Suprapubic skin (tissue), 4 donors: ENCODE measurements at regions not wholly inside any gene's neighbourhood (a gene's known extent, or its start where the extent isn't known, plus 50 kb on each side); places are given as distances from the start of the nearest gene placed in this dataset.

Experiments
- DNase-seq, 2 donors: peaks; one replicate each; pipeline ENCODE4 v3.0.0-alpha.2; 2019; ENCODE audit warnings: low spot score in 2 of 2
- H3K27ac ChIP-seq: fragments of 200-600 bp; sonication (generic); one replicate; pipeline ENCODE4 v1.5.1; 2019
- H3K27me3 ChIP-seq: fragments of 200-600 bp; sonication (generic); one replicate; pipeline ENCODE4 v1.5.1; 2019
- H3K36me3 ChIP-seq: fragments of 200-600 bp; sonication (generic); one replicate; pipeline ENCODE4 v1.5.1; 2019
- H3K4me1 ChIP-seq: fragments of 200-600 bp; sonication (generic); one replicate; pipeline ENCODE4 v1.5.1; 2019
- H3K4me3 ChIP-seq: fragments of 200-600 bp; sonication (generic); one replicate; pipeline ENCODE4 v1.5.1; 2019; ENCODE audit warnings: mild to moderate bottlenecking
- H3K9me3 ChIP-seq: fragments of 200-600 bp; sonication (generic); one replicate; pipeline ENCODE4 v1.5.1; 2019
- EP300 ChIP-seq: sonication (generic); formaldehyde crosslinking; IDR thresholded peaks from one replicate; pipeline ENCODE4 v1.6.1; 2017; ENCODE audit warnings: antibody characterized with exemption
- POLR2A ChIP-seq, 2 donors: fragments of 450-650 bp; IDR thresholded peaks; one replicate each; pipeline ENCODE4 v1.6.1; 2017; ENCODE audit warnings: antibody characterized with exemption in 2 of 2, mild to moderate bottlenecking in 2 of 2, moderate library complexity in 2 of 2
- POLR2AphosphoS5 ChIP-seq, 3 donors: sonication (generic); formaldehyde crosslinking; IDR thresholded peaks; one replicate each; pipeline ENCODE4 v1.6.1; 2017; ENCODE audit warnings: antibody characterized with exemption in 3 of 3
- WGBS: methylation state at CpG from one replicate; pipeline ENCODE4 v1.1.5; 2018; 5-methylcytosine and 5-hydroxymethylcytosine counted together
- TF ChIP-seq, protein P1 (sequence below), 2 donors: fragments of 200-600 bp in 1 of 2; fragments of 450-650 bp in 1 of 2; sonication (generic) in 1 of 2; IDR thresholded peaks; one replicate each; pipeline ENCODE4 v1.5.1; 2016 to 2019; ENCODE audit warnings: antibody characterized with exemption in 2 of 2, mild to moderate bottlenecking in 1 of 2, moderate library complexity in 1 of 2

DNA sequence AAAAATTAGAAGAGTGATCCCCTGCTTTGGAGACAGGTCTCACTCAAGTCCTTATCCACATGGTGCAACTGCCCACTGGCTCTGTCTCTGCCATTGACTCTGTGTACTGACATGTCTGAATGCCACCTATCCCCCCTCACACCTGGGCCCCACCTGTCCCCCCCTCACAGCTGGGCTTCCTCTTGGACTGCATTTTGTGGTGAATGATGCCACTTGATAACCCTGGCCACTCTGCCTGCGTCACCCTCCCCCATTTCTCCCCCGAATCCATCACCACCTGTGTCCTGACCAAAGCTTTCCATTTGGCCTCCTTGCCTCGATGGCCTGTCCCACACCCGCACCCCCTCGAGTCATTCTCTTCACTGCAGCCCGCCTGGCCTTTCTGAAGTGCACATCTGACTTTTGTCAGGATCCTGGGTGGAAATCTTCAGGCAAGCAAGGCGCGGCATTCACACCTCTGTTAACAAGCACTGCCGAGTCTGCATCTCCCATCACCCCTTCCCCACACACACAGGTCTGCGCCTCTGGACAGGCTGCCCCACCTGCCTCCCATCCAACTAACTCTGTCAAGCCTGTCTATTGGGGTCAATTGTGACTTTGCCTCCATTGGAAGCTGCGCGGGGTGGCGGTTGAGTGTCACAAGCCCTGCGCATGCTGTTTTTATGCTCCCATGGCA, 175.3 kb upstream of the KLF14 start:
- WGBS = 91% methylated on average over 14 of the region's 14 CpGs
- no peak for DNase-seq
- no peaks in the 10 kb centered on the region for H3K9me3 ChIP-seq
- H3K36me3 ChIP-seq = no peaks in the 10 kb centered on the region
- no peak overlapping the region for H3K27ac ChIP-seq
- H3K4me3 ChIP-seq = no peak overlapping the region
- no peaks in the 10 kb centered on the region for H3K27me3 ChIP-seq
- TF ChIP-seq POLR2AphosphoS5 (IDR thresholded peaks at IDR 0.05) (no peak), POLR2A (IDR thresholded peaks at IDR 0.05) (no peak), EP300 (no peak)
- TF ChIP-seq, protein P1, sequence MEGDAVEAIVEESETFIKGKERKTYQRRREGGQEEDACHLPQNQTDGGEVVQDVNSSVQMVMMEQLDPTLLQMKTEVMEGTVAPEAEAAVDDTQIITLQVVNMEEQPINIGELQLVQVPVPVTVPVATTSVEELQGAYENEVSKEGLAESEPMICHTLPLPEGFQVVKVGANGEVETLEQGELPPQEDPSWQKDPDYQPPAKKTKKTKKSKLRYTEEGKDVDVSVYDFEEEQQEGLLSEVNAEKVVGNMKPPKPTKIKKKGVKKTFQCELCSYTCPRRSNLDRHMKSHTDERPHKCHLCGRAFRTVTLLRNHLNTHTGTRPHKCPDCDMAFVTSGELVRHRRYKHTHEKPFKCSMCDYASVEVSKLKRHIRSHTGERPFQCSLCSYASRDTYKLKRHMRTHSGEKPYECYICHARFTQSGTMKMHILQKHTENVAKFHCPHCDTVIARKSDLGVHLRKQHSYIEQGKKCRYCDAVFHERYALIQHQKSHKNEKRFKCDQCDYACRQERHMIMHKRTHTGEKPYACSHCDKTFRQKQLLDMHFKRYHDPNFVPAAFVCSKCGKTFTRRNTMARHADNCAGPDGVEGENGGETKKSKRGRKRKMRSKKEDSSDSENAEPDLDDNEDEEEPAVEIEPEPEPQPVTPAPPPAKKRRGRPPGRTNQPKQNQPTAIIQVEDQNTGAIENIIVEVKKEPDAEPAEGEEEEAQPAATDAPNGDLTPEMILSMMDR (IDR thresholded peaks at IDR 0.05) = no peak
- H3K4me1 ChIP-seq = peaks cover 65% of the 10 kb centered on the region

DNA sequence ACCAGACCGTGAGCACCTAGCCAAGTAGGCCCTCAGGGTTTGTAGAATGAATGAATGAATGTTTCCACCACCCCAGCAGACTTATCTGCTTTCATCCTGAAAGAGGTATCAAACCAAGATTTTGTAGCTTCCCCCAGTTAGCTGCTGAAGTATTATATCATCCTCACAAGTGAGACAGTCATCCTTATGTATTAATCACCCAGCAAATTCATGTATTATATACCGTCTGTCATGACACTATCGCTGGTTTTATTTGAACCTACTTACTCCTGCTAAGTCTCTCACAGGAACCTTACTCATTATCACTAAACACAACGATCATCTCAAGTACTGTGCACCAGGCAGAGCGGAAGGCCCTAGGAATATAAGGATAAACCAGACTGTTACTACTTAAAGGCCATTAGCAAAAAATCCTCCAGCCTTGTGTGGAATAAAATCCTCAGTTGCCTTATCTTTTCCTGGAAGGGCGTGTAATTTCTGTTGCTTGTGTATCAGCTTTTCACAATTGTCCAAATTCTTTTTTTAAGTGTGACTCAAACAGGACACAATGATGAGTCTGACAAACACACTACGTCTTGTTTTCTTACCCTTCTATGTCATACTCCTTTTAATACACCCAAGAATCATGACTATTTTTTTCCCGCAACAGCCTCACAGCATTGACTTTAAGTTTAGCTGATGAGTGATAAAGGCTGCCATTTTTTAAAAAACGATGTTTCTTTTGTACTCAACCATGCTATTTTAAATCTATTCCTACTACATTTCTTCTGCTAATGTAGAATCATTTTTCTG, 176.1 kb upstream of the KLF14 start:
- no peak overlapping the region for H3K27ac ChIP-seq
- H3K27me3 ChIP-seq = no peaks in the 10 kb centered on the region
- no peak for DNase-seq
- H3K9me3 ChIP-seq = no peaks in the 10 kb centered on the region
- H3K4me3 ChIP-seq = no peak overlapping the region
- H3K4me1 ChIP-seq = peaks cover 65% of the 10 kb centered on the region
- no peak for TF ChIP-seq POLR2AphosphoS5 (IDR thresholded peaks at IDR 0.05)
- no peak for TF ChIP-seq POLR2A (IDR thresholded peaks at IDR 0.05)
- no peak for TF ChIP-seq EP300
- TF ChIP-seq, protein P1 (IDR thresholded peaks at IDR 0.05) = no peak
- 84% methylated on average over 9 of the region's 9 CpGs for WGBS
- H3K36me3 ChIP-seq = no peaks in the 10 kb centered on the region

DNA sequence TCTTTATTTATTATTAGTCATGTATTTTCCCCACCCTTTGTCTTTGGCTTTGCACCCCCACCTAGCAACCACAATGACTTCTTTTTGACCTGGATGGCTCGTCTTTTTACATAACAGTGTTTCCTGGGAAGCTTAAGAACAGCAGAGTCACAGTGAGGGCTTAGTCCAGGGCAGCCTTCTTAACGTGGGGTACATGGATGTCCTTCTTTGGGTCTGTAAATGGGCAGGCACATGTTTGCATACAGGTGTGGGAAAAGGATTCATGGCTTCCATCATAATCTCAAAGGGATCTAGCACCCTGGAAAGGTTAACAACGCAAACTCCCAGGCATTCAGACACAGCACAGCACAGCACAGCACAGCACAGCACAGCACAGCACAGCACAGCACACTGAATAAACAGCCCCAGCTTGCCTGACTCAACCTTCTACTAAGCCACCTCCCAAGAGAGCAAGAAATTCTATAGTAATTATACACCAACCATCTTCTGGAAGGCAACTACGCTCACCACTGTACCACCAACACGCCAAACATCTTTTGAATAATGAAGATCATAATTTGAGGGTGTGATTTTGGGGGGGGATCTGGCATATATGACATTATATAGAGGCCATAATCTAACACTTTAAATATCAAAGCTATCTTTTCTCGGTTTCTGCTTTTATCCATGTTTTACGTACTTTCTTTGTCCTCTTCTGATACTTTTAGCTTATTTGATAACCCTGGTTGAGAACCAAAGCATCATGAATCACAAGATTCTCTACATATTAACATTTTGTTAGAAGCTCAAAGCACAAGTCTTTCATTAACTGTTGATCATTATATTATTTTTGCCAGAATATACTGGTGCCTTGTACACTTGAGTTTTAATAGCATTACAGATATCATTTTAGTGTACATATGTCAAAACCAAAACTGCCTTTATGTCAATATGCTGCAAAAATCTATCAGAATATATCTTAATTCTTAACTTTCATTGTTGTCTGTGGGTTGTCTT, 177.2 kb upstream of the KLF14 start:
- Histone ChIP-seq H3K27me3 (no peaks in the 10 kb centered on the region), H3K4me1 (peaks cover 68% of the 10 kb centered on the region), H3K36me3 (no peaks in the 10 kb centered on the region), H3K27ac (peak overlapping the region; percentile 91), H3K9me3 (no peaks in the 10 kb centered on the region), H3K4me3 (peak overlapping the region; percentile 54)
- no peak for DNase-seq
- TF ChIP-seq, protein P1 (IDR thresholded peaks at IDR 0.05) = no peak
- no peak for TF ChIP-seq POLR2AphosphoS5 (IDR thresholded peaks at IDR 0.05)
- no peak for TF ChIP-seq POLR2A (IDR thresholded peaks at IDR 0.05)
- TF ChIP-seq EP300 = no peak
- whole genome bisulfite sequencing = 65% methylated on average over 7 of the region's 7 CpGs

DNA sequence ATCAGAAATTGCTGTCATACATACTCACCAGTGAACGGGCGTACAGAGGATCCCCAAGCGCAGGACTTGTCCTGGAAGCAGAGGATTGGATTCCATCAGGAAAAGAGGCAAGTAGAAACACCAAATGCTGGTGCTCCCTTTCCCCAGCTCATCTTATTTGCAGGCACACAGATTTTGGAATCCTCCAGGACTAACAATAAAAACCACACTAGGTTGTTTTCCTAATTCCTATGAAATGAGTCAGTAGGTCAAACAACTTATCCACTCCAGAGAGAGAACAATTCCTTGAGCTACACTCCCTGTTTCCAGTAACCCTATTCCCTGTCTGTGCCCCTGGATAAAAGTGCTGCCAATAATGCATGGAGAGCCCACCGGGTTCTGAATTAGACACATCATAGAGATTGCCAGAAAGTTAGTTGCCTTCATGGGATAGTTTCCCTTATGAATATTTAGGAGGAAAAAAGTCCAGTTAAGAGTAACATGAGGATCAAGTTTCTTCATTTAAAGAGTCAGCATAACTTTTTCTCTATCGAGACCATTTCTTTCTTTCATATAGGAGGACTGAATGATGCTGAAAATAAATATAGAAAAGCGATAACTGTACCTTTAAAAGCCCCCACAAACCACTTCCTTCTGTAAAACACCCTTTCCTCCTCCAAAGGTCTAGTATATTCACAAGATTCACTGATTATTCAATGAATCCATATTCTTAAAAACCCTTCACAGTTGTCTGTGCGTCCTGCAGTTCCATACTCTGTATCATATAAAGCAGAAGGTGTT, 178.3 kb upstream of the KLF14 start:
- 32% methylated on average over 7 of the region's 7 CpGs for WGBS
- Histone ChIP-seq H3K4me3 (peak overlapping the region; percentile 54), H3K4me1 (peaks cover 77% of the 10 kb centered on the region), H3K36me3 (no peaks in the 10 kb centered on the region), H3K9me3 (no peaks in the 10 kb centered on the region), H3K27ac (peak overlapping the region; percentile 91), H3K27me3 (no peaks in the 10 kb centered on the region)
- no peak for DNase-seq
- TF ChIP-seq EP300 (no peak), POLR2AphosphoS5 (IDR thresholded peaks at IDR 0.05) (no peak), POLR2A (IDR thresholded peaks at IDR 0.05) (no peak)
- TF ChIP-seq, protein P1 (IDR thresholded peaks at IDR 0.05) = no peak
